Mesenchymal stem cell (in vitro differentiated cells and primary cell): ENCODE measurements at regions not wholly inside any gene's neighbourhood (a gene's known extent, or its start where the extent isn't known, plus 50 kb on each side); places are given as distances from the start of the nearest gene placed in this dataset.

Source experiments
- DNase-seq: peaks from one replicate; pipeline ENCODE4 v3.0.0-alpha.2; 2013
- H2AFZ ChIP-seq: one replicate; pipeline ENCODE4 v1.6.1; 2013; ENCODE audit warnings: low read depth, mild to moderate bottlenecking, control low read depth, inconsistent platforms, low read length, moderate library complexity
- H2AK5ac ChIP-seq: 2 replicates; pipeline ENCODE4 v1.6.1; 2013; ENCODE audit warnings: low read length, moderate library complexity, mild to moderate bottlenecking, inconsistent platforms; ENCODE audit not compliant: severe bottlenecking
- H2BK120ac ChIP-seq: one replicate; pipeline ENCODE4 v1.6.1; 2013; ENCODE audit warnings: low read depth, mild to moderate bottlenecking, inconsistent platforms, low read length, moderate library complexity
- H2BK12ac ChIP-seq, 2 experiments: one replicate each; pipeline ENCODE4 v1.6.1; 2013; ENCODE audit warnings: inconsistent platforms in 2 of 2, low read length in 2 of 2, mild to moderate bottlenecking in 2 of 2, moderate library complexity in 2 of 2, control low read depth in 1 of 2
- H2BK15ac ChIP-seq: one replicate; pipeline ENCODE4 v1.6.1; 2013; ENCODE audit warnings: mild to moderate bottlenecking, low read depth, inconsistent platforms; ENCODE audit not compliant: poor library complexity, severe bottlenecking
- H2BK5ac ChIP-seq: 2 replicates; pipeline ENCODE4 v1.6.1; 2013; ENCODE audit warnings: low read depth, mild to moderate bottlenecking, low read length, control low read depth, inconsistent platforms; ENCODE audit not compliant: poor library complexity, severe bottlenecking
- H3K14ac ChIP-seq, 2 experiments: one replicate each; pipeline ENCODE4 v1.6.1; 2013; ENCODE audit warnings: inconsistent platforms in 2 of 2, low read length in 2 of 2, control low read depth in 1 of 2, mild to moderate bottlenecking in 1 of 2, moderate library complexity in 1 of 2
- H3K18ac ChIP-seq, 2 experiments: one replicate each; pipeline ENCODE4 v1.6.1; 2013; ENCODE audit warnings: inconsistent platforms in 2 of 2, low read length in 2 of 2, control low read depth in 1 of 2, low read depth in 1 of 2, mild to moderate bottlenecking in 1 of 2
- H3K23ac ChIP-seq, 2 experiments: one replicate each; pipeline ENCODE4 v1.6.1; 2013; ENCODE audit warnings: inconsistent platforms in 2 of 2, low read length in 2 of 2, mild to moderate bottlenecking in 2 of 2, moderate library complexity in 2 of 2, control low read depth in 1 of 2
- H3K27ac ChIP-seq: 2 replicates; pipeline ENCODE4 v1.5.1; 2013; ENCODE audit warnings: mild to moderate bottlenecking, moderate library complexity, low read length, control low read depth, inconsistent platforms; ENCODE audit not compliant: poor library complexity, severe bottlenecking
- H3K27me3 ChIP-seq, 2 experiments: 2 replicates each; pipeline versions ENCODE4 v1.6.1 to v1.7.0; 2013; ENCODE audit warnings: low read length in 2 of 2, mild to moderate bottlenecking in 2 of 2, moderate library complexity in 2 of 2, control low read depth in 1 of 2, inconsistent platforms in 1 of 2; ENCODE audit not compliant: control insufficient read depth in 1 of 2, insufficient read depth in 1 of 2
- H3K36me3 ChIP-seq, 2 experiments: 2 replicates each; pipeline versions ENCODE4 v1.6.1 to v1.7.0; 2013; ENCODE audit warnings: low read length in 2 of 2, control low read depth in 1 of 2, inconsistent platforms in 1 of 2, low read depth in 1 of 2, mild to moderate bottlenecking in 1 of 2; ENCODE audit not compliant: insufficient read depth in 2 of 2, control insufficient read depth in 1 of 2
- H3K4ac ChIP-seq, 2 experiments: one replicate each; pipeline ENCODE4 v1.6.1; 2013; ENCODE audit warnings: inconsistent platforms in 2 of 2, low read length in 2 of 2, mild to moderate bottlenecking in 2 of 2, moderate library complexity in 2 of 2, control low read depth in 1 of 2, low read depth in 1 of 2
- H3K4me1 ChIP-seq: 2 replicates; pipeline ENCODE4 v1.6.1; 2013; ENCODE audit warnings: low read depth, low read length, control low read depth; ENCODE audit not compliant: control insufficient read depth, insufficient read depth
- H3K4me2 ChIP-seq: 2 replicates; pipeline ENCODE4 v1.6.1; 2013; ENCODE audit warnings: low read length, mild to moderate bottlenecking, inconsistent platforms; ENCODE audit not compliant: poor library complexity, severe bottlenecking
- H3K4me3 ChIP-seq, 2 experiments: 2 replicates each; pipeline versions ENCODE4 v1.5.1 to v1.7.0; 2013; ENCODE audit warnings: low read length in 2 of 2, mild to moderate bottlenecking in 2 of 2, control low read depth in 1 of 2, low read depth in 1 of 2; ENCODE audit not compliant: insufficient read depth in 1 of 2
- H3K79me1 ChIP-seq: replicated peaks from 2 replicates; pipeline ENCODE4 v1.6.1; 2013; ENCODE audit warnings: mild to moderate bottlenecking, control low read depth, low read length, inconsistent platforms; ENCODE audit not compliant: poor library complexity, severe bottlenecking
- H3K9ac ChIP-seq: 2 replicates; pipeline ENCODE4 v1.7.0; 2013; ENCODE audit warnings: mild to moderate bottlenecking, low read length, moderate library complexity
- H3K9me3 ChIP-seq: 2 replicates; pipeline ENCODE4 v1.7.0; 2013; ENCODE audit warnings: mild to moderate bottlenecking, low read length; ENCODE audit not compliant: control insufficient read depth
- H4K8ac ChIP-seq: one replicate; pipeline ENCODE4 v1.6.1; 2013; ENCODE audit warnings: inconsistent platforms, mild to moderate bottlenecking, low read length, moderate library complexity
- H4K91ac ChIP-seq: one replicate; pipeline ENCODE4 v1.6.1; 2013; ENCODE audit warnings: mild to moderate bottlenecking, low read length, inconsistent platforms
- WGBS: methylation state at CpG from one replicate; pipeline ENCODE4 v1.1.7; 2013; ENCODE audit warnings: mixed read lengths; 5-methylcytosine and 5-hydroxymethylcytosine counted together

DNA sequence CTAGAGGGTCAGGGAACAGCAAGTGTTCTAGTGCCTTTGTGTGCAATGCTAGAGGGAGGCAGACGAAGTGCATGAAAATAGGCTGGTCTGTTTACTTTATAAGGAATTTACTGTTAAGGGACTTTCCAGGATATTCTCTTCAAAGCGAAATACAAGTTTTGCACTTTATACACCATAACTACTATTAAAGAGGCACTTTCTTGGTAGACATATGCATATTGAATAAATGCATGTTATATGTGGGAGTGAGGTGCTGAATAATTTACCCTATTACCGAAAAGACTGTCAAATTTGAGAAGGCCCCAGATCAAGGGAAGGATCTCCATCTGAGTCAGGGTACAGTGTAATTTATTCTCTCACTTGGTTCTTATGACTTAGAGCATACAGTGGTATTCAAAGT is 310.5 kb downstream of the S1PR1 start:
- H3K36me3 ChIP-seq, result no peaks in the 10 kb centered on the region
- no peak overlapping the region for H2BK120ac ChIP-seq
- H3K9me3 ChIP-seq, result no peaks in the 10 kb centered on the region
- no peak overlapping the region for H2BK15ac ChIP-seq
- no peak overlapping the region for H3K4ac ChIP-seq
- 100% methylated on average over 1 of the region's 3 CpGs for WGBS
- no peak overlapping the region for H4K91ac ChIP-seq
- no peaks in the 10 kb centered on the region for H3K27me3 ChIP-seq
- H2AFZ ChIP-seq, result no peak overlapping the region
- H2BK5ac ChIP-seq, result no peak overlapping the region
- H3K14ac ChIP-seq, result no peak overlapping the region
- no peak overlapping the region for H3K27ac ChIP-seq
- no peak overlapping the region for H3K4me3 ChIP-seq
- no peak overlapping the region for H3K9ac ChIP-seq
- H2BK12ac ChIP-seq, result no peak overlapping the region
- DNase-seq, result no peak
- no peaks in the 10 kb centered on the region for H3K4me1 ChIP-seq
- no peak overlapping the region for H3K4me2 ChIP-seq
- H3K79me1 ChIP-seq, result no peaks in the 10 kb centered on the region
- no peak overlapping the region for H3K23ac ChIP-seq
- H2AK5ac ChIP-seq, result no peak overlapping the region
- no peak overlapping the region for H3K18ac ChIP-seq
- no peak overlapping the region for H4K8ac ChIP-seq

DNA sequence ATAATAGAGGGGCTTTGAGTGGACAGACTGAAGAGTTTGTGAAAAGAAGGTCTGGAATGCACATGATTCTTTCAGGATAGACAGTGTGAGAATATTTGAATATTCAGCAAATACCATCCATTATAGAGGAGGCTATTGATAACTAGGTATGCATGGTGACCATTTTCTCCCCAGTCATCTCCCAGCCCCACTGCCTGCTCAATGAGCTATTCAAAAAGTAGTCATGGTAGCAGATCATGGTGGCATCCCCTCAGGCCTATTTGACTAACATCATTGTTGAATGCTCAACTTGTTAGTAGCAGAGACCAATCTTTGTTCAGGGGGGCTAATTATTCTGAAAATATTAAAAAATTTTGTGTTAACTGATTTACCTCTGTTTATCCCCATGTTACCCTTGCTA is 311.6 kb downstream of the S1PR1 start:
- Histone ChIP-seq H3K14ac (no peak overlapping the region), H2AFZ (no peak overlapping the region), H3K36me3 (no peaks in the 10 kb centered on the region), H4K8ac (no peak overlapping the region), H3K27ac (no peak overlapping the region), H3K4ac (no peak overlapping the region), H3K9ac (no peak overlapping the region), H3K18ac (no peak overlapping the region), H3K23ac (no peak overlapping the region), H2BK5ac (no peak overlapping the region), H2BK12ac (no peak overlapping the region), H3K79me1 (no peaks in the 10 kb centered on the region), H2BK120ac (no peak overlapping the region), H3K4me1 (no peaks in the 10 kb centered on the region), H4K91ac (no peak overlapping the region), H3K4me2 (no peak overlapping the region), H2BK15ac (no peak overlapping the region), H3K27me3 (no peaks in the 10 kb centered on the region), H2AK5ac (no peak overlapping the region), H3K4me3 (no peak overlapping the region), H3K9me3 (no peaks in the 10 kb centered on the region)
- no peak for DNase-seq

DNA sequence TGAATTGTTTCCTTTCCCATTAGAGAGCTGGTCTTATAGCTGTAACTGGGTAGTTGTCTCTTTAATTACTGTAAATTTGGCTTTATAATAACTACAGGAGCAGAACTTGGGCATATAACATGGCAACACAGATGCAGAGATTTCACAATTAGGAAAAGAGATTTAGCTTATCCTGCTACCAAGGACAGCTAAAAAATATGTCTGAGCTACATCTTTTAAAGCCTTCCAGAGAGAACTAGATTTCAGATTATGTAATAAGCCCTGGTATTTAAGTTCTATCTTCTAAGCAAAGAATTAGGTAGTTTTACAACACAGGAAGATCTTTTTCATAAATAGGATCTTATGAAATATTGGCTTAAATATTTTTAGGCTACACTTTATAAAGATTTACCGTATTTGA is 313.8 kb downstream of the S1PR1 start:
- no CpG with 5 or more reads among the region's 1 CpG for WGBS
- Histone ChIP-seq H2BK12ac (no peak overlapping the region), H2BK15ac (no peak overlapping the region), H4K91ac (no peak overlapping the region), H3K36me3 (no peaks in the 10 kb centered on the region), H3K23ac (no peak overlapping the region), H3K79me1 (no peaks in the 10 kb centered on the region), H3K18ac (no peak overlapping the region), H3K4me3 (no peak overlapping the region), H3K27me3 (no peaks in the 10 kb centered on the region), H3K4me1 (no peaks in the 10 kb centered on the region), H2BK120ac (no peak overlapping the region), H2AK5ac (no peak overlapping the region), H3K27ac (no peak overlapping the region), H3K9me3 (peaks cover 5% of the 10 kb centered on the region), H2BK5ac (no peak overlapping the region), H3K4ac (no peak overlapping the region), H3K9ac (no peak overlapping the region), H2AFZ (no peak overlapping the region), H3K14ac (no peak overlapping the region), H3K4me2 (no peak overlapping the region), H4K8ac (no peak overlapping the region)
- no peak for DNase-seq

DNA sequence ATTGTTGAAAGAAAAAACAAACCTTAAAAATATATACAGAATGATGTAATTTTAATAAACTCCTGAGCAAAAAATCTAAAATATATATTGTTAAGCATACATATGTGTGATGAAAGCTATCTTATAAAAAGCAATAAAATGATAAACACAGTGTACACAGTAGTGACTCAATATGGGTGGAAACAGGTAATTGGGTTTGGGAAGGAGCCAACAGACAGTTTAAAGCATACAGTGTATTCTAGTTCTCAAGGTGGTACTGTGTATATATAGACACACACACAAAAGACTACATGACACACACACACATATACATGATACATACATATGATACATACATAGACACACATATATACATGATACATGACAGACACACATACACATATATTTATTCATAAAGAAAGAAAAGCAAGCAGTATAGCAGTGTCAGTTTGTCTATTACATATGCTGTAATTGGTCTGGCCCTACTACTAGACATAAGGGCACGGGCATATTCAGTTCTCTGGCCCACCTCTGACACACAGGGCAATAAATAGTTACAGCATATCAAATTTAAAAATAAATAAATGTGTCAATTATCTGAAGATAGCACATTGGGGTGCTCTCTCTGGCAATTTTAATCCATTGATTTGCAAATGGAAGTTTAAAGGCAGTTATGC is 330.2 kb downstream of the S1PR1 start:
- Histone ChIP-seq H3K4ac (no peak overlapping the region), H2BK5ac (no peak overlapping the region), H3K27me3 (no peaks in the 10 kb centered on the region), H2BK120ac (no peak overlapping the region), H3K36me3 (no peaks in the 10 kb centered on the region), H4K8ac (no peak overlapping the region), H3K9ac (no peak overlapping the region), H2BK15ac (no peak overlapping the region), H2AFZ (no peak overlapping the region), H3K23ac (no peak overlapping the region), H3K27ac (no peak overlapping the region), H3K4me3 (no peak overlapping the region), H3K4me1 (no peaks in the 10 kb centered on the region), H3K18ac (no peak overlapping the region), H2AK5ac (no peak overlapping the region), H3K9me3 (no peaks in the 10 kb centered on the region), H3K4me2 (no peak overlapping the region), H4K91ac (no peak overlapping the region), H3K79me1 (no peaks in the 10 kb centered on the region), H3K14ac (no peak overlapping the region), H2BK12ac (no peak overlapping the region)
- no peak for DNase-seq
- WGBS, result no CpG with 5 or more reads among the region's 1 CpG
